ENCODE measurements at regions not wholly inside any gene's neighbourhood (a gene's known extent, or its start where the extent isn't known, plus 50 kb on each side); places are given as distances from the start of the nearest gene placed in this dataset.

DNA sequence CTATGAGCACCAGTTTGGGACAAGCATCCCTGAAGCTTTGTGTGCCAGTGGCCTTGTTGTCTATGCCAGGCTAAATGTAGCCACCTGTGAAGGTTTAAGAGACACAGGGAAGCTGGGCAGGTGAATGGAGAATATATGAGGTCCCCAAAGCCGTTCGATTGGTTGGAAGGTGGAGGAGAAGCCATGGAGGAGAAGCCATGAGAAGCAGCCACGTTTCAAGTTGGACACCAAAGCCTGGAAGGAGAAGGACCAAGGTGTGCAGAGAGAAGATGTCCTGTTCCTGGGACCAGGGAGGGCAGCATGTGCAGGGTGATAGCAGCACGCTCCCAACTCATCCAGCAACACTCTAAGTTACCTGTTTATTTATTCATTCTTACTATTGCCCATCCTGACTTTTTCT lies 432.3 kb upstream of the TSHZ3 start:
- DNase-seq (ENCODE audit: low read depth in 1 of 2, low spot score in 1 of 2): no peak

DNA sequence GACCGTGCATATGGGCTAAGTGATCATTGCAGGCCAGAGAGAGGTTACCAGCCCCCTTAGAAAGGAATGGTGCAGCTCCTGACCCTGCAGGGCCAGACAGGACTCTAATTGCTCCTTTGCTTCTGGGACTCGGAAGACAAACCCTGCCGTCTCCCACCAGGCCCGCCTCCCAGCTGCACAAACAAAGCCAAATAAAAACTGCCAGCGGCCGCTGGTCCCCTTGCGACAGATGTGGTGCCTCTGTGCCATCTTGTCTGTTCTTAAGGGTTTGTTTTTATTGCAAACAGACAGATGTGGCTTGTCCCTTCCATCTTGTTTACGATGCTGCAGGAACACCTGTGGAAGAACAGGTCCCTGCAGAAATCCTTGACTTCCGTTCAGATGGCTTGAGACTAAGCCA lies 434.4 kb upstream of the TSHZ3 start:
- no peak for DNase-seq (ENCODE audit: low read depth in 1 of 2, low spot score in 1 of 2)

DNA sequence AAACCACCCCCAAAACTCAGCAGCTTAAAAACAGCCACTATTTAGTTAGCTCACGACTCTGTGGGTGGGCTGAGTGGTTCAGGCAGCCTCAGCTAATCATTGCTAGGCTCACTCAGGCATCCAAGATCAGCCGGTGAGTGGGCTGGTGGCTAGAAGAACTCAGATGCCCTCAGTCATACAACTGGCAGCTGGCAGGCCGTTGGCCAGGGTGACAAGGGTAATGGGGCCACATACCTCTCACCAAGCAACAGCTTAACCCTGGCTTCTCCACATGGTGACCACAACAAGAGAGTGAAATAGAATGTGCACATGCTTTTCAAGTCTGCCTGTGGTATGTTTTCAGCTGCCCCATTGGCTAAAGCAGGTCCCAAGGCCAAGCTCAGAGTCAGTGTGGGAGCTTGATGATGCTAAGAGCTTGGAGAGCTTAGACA lies 435.4 kb upstream of the TSHZ3 start:
- no peak for DNase-seq (ENCODE audit: low read depth in 1 of 2, low spot score in 1 of 2)

DNA sequence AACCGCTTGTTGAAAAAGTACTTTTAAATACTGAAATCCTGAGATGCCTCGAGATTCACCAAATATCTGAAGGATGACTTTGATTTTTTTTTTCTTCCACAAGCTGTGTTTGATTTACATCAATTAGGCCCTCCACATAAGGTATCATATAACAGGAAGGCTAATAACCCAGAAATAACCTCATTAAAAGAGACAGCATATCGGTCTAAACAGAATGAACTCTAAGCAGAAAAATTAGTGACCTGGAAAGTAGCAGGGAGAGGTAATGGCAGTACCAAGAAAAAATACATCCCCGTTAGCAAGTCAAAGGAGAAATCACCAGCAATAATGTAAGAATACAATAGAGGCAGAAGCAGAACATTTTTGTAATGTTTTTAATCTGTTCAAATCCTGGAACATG lies 452.4 kb upstream of the TSHZ3 start:
- no peak for DNase-seq (ENCODE audit: low read depth in 1 of 2, low spot score in 1 of 2)

DNA sequence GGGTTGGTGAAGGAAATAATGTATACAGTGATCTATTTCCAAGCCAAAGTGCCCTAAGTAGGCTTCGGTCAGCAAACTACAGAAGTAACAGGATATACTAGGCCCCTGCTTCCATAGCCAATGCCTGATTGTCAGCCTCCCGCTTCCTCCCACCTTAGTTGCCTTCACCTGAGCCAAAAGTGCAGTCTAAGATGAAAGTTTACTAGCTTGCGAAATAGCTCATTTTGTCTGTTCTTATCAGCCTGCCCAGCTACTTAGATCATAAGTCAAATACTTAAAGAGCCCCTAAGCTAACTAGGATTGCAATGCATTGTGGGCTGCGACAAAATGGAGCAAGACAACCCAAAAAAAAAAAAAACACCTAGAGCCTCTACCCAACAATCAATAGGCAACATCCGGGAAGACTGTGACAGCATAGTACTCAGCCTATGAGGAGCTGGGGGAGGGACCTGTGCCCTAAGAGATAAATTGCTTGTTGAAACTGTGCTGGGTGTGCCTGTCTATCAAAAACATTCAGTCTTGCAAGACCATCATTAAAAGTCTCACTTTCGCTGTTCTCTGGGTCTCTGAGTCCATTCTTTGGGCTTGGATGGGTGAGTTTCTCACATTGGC lies 454.7 kb upstream of the TSHZ3 start:
- DNase-seq (ENCODE audit: low read depth in 1 of 2, low spot score in 1 of 2): no peak

DNA sequence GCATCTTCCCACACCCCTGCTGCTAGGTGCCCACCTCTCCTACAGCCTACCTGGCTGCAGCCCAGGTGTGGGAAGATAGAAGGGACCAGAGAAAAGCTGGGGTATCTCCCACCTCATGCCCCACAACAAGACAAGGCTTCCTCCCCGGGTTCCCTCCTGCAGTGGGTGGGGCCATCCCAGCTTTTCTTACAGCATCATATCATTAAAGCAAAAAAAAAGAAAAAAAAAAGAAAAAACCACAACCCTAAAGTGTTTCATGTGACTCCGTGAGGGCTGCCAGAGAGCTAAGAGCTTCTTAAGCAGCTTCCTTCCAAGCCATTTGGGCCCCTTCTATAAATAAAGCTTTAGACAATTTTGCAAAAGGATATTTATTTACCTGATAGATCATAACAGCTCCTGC lies 455.4 kb upstream of the TSHZ3 start:
- no peak for DNase-seq (ENCODE audit: low read depth in 1 of 2, low spot score in 1 of 2)

DNA sequence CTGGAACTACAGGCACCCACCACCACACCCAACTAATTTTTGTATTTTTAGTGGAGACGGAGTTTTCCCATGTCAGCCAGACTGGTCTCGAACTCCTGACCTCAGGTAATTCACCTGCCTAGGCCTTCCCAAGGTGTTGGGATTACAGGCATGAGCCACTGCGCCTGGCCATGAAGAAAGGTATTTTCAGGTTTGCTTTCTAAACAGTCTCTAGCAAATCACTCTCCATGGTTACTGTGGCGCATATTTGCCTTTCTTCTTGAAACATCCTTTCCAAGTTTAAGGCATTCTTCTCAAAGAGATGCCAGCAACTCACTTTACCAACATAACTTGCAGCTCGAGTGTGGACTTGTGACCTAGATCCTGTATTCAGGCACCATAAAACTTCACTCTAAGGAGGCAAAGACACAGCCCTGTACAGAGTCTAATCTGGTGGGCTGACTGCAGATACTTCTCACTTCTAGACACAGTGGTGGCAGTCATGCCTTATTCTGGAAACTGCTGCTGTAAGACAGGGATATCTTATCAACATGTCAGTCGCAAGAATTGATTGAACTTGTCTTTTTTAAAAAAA lies 461.4 kb upstream of the TSHZ3 start:
- no peak for DNase-seq (ENCODE audit: low read depth in 1 of 2, low spot score in 1 of 2)

DNA sequence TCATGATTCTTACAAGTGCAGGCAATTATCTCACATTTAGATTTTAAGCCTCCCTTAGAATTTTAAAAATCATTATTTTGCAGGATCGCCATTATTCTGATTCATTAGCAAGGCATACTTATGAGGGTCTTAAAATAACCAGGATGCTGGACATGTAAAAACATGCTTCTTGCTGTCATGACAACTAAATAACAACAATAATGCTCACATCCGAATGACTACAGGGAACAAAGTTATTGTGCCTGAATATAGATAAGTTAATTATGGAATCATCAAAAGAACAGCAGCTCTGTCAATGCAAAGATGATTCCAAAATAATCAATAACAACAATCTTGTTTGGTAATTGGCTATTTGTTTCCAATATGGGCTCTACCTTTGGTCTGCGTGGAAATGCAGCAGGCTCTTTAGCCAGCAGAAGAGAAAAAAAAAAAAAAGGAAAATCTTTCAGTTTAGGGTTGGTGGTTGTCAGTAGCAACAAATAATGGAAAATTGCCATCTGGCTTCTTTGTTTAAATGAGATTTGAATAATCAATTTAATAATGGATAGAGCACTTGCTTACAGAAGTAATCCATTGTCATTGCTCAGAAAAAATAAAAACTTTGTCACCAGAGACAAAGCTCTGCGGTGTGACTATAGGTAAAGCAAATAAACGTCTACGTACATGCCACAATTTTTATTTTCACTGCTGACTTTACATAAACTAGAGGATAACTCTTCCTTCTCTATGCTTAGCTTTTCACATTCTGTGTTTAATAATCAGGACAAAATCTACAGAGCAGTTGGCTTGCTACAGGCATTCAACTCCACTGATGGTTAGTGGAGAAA lies 468.9 kb upstream of the TSHZ3 start:
- DNase-seq (ENCODE audit: low read depth in 1 of 2, low spot score in 1 of 2): no peak

DNA sequence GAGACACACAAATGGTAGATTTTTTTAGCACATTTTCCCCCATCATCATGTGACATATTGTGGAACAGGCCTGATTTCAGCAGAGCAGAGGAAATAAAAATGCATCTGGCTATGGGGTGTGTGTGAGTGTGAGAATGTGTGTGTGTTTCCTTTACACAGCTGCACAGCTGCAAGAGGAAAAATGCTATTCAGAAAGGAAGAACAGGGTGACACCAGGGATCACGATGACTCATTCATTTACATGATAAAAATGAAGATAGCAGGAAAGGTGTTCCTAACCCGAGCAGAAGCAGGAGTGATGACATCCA lies 469.5 kb upstream of the TSHZ3 start:
- no peak for DNase-seq (ENCODE audit: low read depth in 1 of 2, low spot score in 1 of 2)

DNA sequence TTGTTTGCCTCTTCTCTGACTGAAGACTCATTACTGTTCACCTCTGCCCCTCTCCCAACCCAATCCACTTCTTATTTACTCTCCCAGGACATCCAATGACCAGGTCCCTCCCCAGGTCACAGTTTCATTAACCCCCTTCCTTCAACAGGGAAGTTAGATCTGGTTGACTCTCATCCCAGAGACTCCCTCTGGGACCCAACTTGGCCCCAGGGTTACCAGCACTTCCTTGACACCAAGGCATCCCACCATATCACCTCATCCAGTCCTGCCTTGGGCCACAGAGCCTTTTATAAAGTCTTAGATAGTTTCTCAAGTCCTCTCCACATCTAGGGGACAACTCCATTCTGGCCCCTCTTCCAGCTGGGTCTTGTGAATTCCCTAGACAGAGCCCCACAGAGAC lies 470.6 kb upstream of the TSHZ3 start:
- DNase-seq (ENCODE audit: low read depth in 1 of 2, low spot score in 1 of 2): no peak

DNA sequence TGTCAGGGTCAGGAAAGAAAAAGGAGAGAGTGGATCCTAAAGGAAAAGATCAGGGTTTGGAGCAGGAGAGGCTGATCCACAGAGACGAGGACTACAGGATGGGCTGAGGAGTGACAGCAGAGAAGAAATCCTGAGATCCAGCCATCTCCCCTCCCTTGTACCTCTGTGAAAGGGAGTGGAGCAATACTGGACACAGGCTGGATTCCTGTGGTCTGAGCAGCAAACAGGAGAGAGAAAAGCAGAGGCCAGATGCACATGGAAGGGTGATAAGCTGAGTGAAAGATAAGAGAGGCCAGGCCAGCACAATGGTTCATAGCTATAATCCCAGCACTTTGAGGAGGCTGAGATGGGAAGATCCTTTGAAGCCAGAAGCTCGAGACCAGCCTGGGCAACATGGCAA lies 472.1 kb upstream of the TSHZ3 start:
- DNase-seq (ENCODE audit: low read depth in 1 of 2, low spot score in 1 of 2): no peak

DNA sequence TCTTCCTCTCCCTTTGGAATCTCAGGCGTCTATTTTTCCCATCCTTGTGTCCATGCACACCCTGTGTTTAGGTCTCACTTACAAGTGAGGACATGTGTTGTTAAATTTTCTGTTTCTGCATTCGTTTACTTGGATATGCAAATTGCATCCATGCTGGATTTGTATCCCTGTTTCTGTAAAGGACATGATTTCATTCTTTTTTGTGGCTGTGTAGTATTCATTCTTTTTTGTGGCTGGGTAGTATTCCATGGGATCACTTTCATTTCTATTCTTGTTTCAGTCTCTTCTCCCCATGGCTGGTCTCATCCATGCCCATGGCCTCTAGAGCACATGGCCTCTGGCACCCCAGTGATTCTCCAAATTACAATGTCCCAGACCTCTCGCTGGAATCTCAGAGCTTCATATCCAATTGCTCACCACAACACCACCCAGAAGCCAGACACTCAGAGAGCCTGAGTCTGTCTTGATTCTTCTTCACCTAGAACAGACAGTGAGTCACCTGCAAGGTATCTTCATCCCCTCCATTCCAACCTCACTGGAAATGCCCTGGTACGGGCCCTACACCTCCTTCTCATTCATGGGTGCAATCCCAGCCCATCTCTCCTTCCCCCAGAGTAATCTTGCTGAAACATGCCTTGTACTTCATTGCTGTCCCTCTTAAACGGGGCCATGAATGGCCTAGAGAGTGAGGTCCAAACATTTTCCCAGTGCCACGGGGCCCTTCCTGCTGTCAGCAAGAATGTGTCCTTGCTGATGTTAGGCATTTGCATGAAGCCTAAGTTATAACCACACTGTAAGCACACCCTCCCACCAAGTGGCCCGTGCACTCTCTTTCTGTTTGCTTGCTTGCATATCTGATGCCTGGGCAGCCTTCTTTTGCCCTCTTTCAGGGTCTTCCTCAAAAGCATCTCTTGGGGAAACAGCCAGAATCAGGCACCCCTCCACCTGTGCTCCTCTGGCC lies 476.2 kb upstream of the TSHZ3 start:
- DNase-seq (ENCODE audit: low read depth in 1 of 2, low spot score in 1 of 2): no peak

DNA sequence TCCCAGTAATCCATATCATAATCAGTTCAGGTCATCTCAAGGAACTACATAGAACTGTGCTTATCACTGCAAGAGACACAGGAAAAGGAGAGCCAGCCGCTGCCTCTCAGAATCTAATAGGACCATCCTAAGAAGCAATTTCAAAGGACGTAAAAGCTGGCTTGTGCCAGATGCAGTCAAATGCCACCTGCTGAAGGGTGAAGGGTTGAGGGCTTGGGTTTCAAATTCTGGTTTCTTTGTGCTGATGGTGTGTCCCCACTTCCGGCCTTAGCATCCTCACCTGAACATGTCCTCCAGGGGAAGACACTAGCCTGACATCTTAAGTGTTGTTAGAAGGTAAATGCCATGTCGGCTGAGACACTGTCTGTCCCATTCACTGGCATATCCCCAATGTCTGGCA lies 477.1 kb upstream of the TSHZ3 start:
- DNase-seq (ENCODE audit: low read depth in 1 of 2, low spot score in 1 of 2): no peak

DNA sequence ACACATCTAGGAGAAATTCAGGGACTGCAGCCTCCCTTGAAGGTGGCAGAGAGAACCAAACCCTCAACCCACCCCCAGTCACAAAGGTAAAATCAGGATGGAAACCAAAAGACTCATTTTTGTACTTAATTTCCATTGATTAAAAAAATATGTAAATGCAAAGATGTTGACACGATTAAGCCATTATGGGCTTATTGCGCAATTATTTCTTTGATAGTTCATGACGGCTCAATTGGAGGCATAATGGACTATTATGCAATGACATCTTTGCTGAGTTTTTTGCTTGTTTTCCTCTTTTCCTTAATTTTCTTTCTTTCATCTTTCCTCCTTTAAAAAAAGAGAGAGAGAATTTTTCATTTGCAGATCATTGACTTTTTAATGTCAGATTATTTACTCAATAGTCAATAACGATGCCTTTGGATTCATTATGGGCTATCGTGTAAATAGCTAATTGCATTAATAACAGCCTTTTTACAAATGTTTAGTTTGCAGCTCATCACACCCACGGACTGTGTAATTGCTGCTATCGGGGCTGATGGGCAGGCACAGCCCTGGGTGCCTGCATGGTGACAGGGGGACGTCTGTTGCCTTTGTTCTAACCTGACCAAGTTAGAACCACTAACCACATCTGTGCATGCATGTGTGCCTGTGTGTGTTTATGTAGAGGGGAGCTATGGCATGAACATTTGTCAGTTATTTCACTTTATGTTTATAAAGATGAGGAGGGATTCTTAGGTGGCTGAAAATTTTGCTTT lies 482.4 kb upstream of the TSHZ3 start:
- DNase-seq (ENCODE audit: low read depth in 1 of 2, low spot score in 1 of 2): no peak

DNA sequence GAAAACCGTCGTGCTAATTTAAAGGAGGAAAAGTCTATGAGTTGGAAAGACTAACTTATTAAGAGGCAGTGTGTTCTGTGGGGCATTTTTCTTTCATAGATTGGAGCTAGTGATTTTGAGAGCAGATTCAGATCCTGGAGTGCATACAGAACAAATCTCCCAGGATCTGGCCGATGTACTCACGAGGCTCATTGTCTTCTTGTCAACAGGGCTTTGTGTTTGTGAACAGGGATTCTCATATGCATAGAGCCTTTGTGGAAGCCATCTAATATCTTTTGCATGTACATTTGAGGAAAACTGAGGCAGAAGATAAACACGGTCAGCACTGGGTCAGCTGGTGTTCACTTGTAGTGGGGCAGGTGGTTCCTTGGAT lies 482.9 kb upstream of the TSHZ3 start:
- DNase-seq (ENCODE audit: low read depth in 1 of 2, low spot score in 1 of 2): no peak

DNA sequence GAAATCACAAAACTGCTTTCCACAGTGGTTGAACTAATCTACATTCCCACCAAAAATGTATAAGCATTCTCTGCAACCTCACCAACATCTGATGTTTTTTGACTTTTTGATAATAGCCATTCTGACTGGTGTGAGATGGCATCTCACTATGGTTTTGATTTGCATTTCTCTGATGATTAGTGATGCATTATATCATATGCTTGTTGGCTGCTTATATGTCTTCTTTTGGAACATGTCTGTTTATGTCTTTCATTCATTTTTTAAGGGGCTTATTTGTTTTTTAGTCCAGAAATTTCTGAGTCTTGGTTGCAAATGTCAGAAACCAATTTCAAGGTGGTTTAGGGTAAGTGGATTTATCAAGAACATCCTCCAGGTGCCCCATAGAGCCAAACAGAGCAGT lies 484.8 kb upstream of the TSHZ3 start:
- no peak for DNase-seq (ENCODE audit: low read depth in 1 of 2, low spot score in 1 of 2)

DNA sequence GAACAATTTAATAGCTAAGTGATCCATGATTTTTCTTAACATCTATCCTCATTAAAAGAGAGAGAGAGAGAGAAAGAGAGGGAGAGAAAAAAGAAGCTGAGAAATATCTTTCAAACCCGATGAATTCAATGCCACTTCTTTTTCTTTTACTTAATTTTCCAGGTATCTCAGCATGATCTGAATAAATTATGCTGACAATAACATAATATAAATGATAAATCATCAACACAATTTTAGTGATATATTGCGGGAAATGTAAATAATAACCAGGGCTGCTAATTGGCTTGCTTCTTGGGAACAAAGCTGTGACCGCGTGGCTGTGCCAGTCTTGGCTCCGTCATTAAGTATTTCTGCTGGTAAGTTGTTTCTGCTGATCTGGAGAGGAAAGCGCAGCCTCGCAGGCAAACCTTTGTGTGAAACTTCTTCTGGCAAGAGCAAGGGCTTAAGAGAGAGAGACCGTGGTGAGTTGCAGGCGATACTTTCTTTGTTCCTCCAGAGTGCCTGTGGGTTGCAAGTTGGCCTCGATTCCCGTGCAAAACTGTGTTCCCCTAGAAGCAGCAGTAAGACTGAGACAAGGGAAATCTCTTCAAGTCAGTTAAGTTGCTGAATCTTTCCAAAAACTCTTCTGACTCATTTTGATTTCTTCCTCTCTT lies 489.1 kb upstream of the TSHZ3 start:
- no peak for DNase-seq (ENCODE audit: low read depth in 1 of 2, low spot score in 1 of 2)

DNA sequence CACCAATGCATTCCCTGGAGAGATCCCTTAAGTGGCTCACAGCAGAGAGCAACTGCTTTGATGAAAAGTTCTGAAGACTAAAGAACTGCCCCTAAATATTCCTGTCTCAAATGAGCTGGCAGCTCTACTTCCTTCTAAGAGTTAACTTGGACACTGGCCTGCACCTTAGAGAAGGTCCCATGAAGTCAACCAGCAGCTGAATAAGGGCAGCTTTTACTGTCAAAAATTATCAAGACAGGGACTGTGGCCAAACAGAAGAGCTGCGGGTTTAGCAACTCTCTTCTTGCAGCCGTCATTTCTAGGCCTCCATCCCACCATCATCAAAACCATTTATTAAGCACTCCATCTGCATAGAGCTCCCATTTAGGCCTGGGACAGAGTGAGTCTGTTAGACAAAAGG lies 491.1 kb upstream of the TSHZ3 start:
- no peak for DNase-seq (ENCODE audit: low read depth in 1 of 2, low spot score in 1 of 2)

DNA sequence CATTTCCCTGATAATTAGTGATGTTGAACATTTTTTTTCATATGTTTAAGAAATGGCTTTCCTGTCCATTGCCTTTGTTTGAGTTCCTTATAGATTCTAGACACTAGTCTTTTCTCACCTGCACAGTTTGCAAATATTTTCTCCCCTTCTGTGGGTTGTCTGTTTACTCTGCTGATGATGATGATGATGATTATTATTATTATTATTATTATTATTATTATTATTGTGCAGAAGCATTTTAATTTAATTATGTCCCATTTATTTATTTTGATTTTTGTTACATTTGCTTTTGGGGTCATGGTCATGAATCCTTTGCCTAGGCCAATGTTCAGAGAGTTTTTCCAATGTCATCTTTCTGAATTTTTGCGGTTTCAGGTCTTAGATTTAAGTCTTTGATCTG lies 492.5 kb upstream of the TSHZ3 start:
- DNase-seq (ENCODE audit: low read depth in 1 of 2, low spot score in 1 of 2): no peak

DNA sequence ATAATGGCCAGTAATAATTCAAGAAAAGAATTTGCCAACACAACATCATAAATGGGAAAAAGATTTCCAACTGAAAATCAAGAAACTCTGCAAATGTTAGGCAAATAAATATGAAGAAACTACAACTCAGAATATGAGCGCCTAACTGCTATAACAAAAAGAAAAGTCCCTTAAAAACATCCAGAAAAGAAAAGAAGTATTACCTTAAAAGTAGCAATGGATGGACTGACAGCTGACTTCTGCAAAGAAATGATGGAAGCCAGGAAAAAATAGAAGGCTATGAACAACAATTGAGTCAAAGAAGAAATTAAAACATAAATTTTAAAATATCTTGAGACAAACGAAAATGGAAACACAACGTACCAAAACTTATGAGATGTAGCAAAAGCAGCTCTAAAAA lies 482.3 kb upstream of the ZNF507 start:
- no peak for DNase-seq (ENCODE audit: low read depth in 1 of 2, low spot score in 1 of 2)

DNA sequence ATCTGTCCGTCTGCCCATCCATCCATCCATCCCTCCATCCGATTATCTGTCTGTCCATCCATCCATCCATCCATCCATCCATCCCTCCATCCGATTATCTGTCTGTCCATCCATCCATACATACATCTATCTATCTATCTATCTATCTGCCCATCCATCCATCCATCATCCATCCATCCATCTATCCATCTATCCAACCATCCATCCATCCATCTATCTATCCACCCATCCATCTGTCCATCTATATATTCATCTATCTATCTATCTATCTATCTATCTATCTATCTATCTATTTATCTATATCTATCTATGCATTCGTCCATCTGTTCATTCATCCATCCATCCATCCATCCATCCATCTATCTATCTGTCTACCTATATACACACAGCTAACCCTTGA lies 471.1 kb upstream of the ZNF507 start:
- DNase-seq (ENCODE audit: low read depth in 1 of 2, low spot score in 1 of 2): no peak

Measured in stimulated activated CD4-positive, alpha-beta T cell treated with anti-CD3 and anti-CD28 coated beads, Interleukin-15, amount 100 ng/mL, for 1 hour (primary cell).